ENCODE measurements at regions not wholly inside any gene's neighbourhood (a gene's known extent, or its start where the extent isn't known, plus 50 kb on each side); places are given as distances from the start of the nearest gene placed in this dataset.

- TF ChIP-seq, protein P1, sequence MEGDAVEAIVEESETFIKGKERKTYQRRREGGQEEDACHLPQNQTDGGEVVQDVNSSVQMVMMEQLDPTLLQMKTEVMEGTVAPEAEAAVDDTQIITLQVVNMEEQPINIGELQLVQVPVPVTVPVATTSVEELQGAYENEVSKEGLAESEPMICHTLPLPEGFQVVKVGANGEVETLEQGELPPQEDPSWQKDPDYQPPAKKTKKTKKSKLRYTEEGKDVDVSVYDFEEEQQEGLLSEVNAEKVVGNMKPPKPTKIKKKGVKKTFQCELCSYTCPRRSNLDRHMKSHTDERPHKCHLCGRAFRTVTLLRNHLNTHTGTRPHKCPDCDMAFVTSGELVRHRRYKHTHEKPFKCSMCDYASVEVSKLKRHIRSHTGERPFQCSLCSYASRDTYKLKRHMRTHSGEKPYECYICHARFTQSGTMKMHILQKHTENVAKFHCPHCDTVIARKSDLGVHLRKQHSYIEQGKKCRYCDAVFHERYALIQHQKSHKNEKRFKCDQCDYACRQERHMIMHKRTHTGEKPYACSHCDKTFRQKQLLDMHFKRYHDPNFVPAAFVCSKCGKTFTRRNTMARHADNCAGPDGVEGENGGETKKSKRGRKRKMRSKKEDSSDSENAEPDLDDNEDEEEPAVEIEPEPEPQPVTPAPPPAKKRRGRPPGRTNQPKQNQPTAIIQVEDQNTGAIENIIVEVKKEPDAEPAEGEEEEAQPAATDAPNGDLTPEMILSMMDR (IDR thresholded peaks at IDR 0.05), result no peak
Measured at GRCh38 chr10:83691791-83692596, 447.3 kb upstream of the GHITM start.

DNA sequence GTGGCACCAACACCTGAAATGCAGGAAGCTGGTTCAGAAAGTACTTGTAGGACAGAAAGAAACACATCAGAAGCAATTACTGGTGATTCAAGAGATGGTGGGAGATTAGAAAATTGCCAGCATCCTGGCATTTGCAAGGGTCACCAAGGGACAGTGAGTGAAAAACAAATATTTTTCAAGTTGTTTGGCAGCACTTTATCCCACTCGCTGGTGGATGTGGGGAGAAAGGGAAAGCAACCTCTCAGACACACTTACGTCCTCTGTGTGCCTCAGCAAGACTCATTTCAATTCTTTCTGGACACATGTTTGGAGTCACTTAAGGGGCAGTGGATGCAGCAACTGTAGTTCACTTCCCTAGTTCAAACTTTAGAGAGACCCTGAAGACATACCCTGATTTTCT, 440.4 kb upstream of the GHITM start:
- TF ChIP-seq, protein P1 (IDR thresholded peaks at IDR 0.05), result no peak

DNA sequence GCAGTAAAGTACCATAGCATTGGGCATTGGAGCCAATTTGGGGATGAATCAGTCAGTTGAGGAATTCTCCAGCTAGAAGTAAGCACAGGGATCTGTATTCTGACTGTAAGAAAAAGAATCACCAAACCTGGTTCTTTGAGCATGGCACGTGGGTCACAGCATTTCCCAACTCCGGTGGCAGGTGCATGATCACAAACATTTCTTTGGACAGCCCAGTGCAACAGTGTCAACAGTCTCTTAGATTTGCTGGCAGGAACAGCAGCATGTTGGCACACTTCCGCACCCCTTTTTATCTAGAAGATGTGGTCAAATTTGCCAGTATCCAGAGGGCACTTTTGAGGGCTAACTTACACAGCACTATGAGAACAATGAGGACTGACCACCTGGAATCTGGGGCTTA, 437.5 kb upstream of the GHITM start:
- TF ChIP-seq, protein P1 (IDR thresholded peaks at IDR 0.05), result no peak

GRCh38 chr10:83702731-83703130, 436.6 kb upstream of the GHITM start:
- TF ChIP-seq, protein P1 (IDR thresholded peaks at IDR 0.05), result no peak

DNA sequence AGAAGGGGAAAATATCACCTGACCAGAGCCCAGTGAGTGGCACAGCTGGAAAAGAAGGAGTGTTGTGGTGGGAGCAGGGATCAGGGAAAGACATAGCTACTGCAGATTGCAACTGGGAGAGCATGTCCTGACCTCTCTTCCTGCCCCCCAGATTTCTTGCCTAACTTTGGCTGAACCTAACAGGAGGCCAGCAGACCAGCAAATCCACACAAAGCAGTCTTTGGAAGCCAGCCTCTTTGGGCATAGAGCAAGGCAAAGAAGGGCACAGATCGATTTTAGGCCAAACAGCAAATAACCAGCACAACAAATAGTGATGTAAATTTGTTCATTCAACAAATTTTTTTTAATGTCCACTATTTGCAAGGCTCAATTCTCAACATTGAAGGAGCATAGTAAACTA, 433.2 kb upstream of the GHITM start:
- TF ChIP-seq, protein P1 (IDR thresholded peaks at IDR 0.05), result no peak

GRCh38 chr10:83706952-83707582, 432.2 kb upstream of the GHITM start:
- TF ChIP-seq, protein P1 (IDR thresholded peaks at IDR 0.05), result no peak

DNA sequence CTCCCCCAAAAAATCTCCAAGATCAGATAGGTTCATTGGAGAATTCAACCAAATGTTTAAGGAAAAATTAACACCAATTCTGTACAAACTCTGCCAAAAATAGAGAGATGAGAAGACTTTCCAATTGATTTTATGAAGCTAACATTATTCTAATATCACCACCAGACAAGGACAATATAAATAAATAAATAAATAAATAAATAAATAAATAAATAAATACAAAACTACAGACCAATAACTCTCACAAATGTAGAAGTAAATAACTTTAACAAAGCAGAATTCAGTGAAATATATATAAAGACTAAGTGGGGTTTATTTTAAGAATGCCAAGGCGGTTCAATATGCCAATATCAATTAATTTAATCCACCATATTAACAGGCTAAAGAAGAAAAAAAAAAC, 425.9 kb upstream of the GHITM start:
- TF ChIP-seq, protein P1 (IDR thresholded peaks at IDR 0.05), result no peak
